Glutamatergic neuron (in vitro differentiated cells): ENCODE measurements at regions not wholly inside any gene's neighbourhood (a gene's known extent, or its start where the extent isn't known, plus 50 kb on each side); places are given as distances from the start of the nearest gene placed in this dataset.

Experiments
- DNase-seq: peaks from one replicate; pipeline ENCODE4 v3.0.0; 2022
- H3K27ac Mint-ChIP-seq: one replicate; pipeline ENCODE4 v1.8.0; 2020; ENCODE audit warnings: mild to moderate bottlenecking, mixed read lengths, inconsistent platforms; ENCODE audit not compliant: unreplicated experiment
- H3K27me3 Mint-ChIP-seq: one replicate; pipeline ENCODE4 v1.8.0; 2020; ENCODE audit warnings: mild to moderate bottlenecking, moderate library complexity, mixed read lengths, inconsistent platforms; ENCODE audit not compliant: unreplicated experiment
- H3K36me3 Mint-ChIP-seq: one replicate; pipeline ENCODE4 v1.8.0; 2020; ENCODE audit warnings: mild to moderate bottlenecking, mixed read lengths, inconsistent platforms; ENCODE audit not compliant: unreplicated experiment
- H3K4me1 Mint-ChIP-seq: one replicate; pipeline ENCODE4 v1.8.0; 2020; ENCODE audit warnings: mild to moderate bottlenecking, low read depth, mixed read lengths, inconsistent platforms; ENCODE audit not compliant: unreplicated experiment
- H3K4me3 Mint-ChIP-seq: one replicate; pipeline ENCODE4 v1.8.0; 2020; ENCODE audit warnings: mild to moderate bottlenecking, mixed read lengths, inconsistent platforms; ENCODE audit not compliant: unreplicated experiment
- H3K9me3 Mint-ChIP-seq: one replicate; pipeline ENCODE4 v1.8.0; 2020; ENCODE audit warnings: mild to moderate bottlenecking, moderate library complexity, mixed read lengths, inconsistent platforms; ENCODE audit not compliant: unreplicated experiment
- TF ChIP-seq, protein P1 (sequence below): fragments of 200-600 bp; sonication (generic); IDR thresholded peaks from one replicate; pipeline ENCODE4 v1.5.0; 2021; ENCODE audit not compliant: partially characterized antibody, unreplicated experiment

DNA sequence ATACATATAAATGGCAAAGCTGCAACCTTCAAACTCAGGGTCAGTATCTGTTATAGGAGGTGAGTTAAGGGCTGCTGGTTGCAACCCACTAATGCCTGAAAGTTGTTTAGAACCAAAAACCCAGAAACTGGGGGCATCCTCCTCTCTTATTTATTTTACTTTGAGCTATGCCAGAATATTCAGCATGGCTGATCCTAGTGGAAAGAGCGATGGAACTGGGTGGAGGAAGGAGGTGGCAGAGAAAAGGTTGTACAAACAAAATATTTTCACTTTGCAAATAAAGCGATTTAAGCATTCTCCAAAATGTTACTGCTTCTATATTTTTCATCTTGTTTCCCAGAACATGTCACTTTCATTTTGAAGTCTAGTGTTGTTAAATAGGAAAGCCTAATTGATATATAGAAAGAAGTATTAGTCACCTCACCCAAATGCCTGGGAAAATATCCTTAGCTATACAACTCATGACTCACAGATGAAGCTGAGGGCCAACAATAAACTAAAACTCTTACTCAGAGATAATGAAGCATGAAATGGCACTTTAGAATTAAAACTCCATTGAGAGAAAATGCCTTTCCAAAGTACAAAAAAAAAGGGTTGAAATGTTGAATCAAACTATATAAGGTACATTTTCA lies 251.4 kb upstream of the UBE2E3 start:
- H3K4me1 Mint-ChIP-seq: no peaks in the 10 kb centered on the region
- no peaks in the 10 kb centered on the region for H3K9me3 Mint-ChIP-seq
- no peak for DNase-seq
- no peak overlapping the region for H3K27ac Mint-ChIP-seq
- no peaks in the 10 kb centered on the region for H3K27me3 Mint-ChIP-seq
- H3K36me3 Mint-ChIP-seq: no peaks in the 10 kb centered on the region
- no peak overlapping the region for H3K4me3 Mint-ChIP-seq
- TF ChIP-seq, protein P1, sequence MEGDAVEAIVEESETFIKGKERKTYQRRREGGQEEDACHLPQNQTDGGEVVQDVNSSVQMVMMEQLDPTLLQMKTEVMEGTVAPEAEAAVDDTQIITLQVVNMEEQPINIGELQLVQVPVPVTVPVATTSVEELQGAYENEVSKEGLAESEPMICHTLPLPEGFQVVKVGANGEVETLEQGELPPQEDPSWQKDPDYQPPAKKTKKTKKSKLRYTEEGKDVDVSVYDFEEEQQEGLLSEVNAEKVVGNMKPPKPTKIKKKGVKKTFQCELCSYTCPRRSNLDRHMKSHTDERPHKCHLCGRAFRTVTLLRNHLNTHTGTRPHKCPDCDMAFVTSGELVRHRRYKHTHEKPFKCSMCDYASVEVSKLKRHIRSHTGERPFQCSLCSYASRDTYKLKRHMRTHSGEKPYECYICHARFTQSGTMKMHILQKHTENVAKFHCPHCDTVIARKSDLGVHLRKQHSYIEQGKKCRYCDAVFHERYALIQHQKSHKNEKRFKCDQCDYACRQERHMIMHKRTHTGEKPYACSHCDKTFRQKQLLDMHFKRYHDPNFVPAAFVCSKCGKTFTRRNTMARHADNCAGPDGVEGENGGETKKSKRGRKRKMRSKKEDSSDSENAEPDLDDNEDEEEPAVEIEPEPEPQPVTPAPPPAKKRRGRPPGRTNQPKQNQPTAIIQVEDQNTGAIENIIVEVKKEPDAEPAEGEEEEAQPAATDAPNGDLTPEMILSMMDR: no peak

DNA sequence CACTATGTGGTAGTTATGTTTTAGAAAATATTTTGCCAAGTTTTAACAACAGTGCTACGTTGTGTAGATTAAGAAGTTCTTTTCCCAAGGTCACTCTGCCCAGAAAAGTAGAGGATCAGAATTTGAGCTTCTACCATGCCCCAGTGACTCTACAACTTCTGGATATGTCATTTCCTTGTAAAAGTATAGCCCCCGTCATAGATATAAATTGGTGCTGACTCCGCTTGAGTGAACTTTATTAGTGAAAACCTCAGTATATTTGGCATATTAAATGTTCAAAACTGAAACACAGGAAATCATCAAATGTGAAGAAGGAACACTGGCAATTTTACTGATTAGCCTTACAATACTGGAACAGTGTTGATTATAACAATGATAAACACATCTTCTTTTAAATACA lies 256.7 kb upstream of the UBE2E3 start:
- H3K9me3 Mint-ChIP-seq: peaks cover 2% of the 10 kb centered on the region
- H3K4me1 Mint-ChIP-seq: no peaks in the 10 kb centered on the region
- H3K4me3 Mint-ChIP-seq: no peak overlapping the region
- H3K27ac Mint-ChIP-seq: no peak overlapping the region
- TF ChIP-seq, protein P1: no peak
- no peaks in the 10 kb centered on the region for H3K27me3 Mint-ChIP-seq
- no peaks in the 10 kb centered on the region for H3K36me3 Mint-ChIP-seq
- no peak for DNase-seq

DNA sequence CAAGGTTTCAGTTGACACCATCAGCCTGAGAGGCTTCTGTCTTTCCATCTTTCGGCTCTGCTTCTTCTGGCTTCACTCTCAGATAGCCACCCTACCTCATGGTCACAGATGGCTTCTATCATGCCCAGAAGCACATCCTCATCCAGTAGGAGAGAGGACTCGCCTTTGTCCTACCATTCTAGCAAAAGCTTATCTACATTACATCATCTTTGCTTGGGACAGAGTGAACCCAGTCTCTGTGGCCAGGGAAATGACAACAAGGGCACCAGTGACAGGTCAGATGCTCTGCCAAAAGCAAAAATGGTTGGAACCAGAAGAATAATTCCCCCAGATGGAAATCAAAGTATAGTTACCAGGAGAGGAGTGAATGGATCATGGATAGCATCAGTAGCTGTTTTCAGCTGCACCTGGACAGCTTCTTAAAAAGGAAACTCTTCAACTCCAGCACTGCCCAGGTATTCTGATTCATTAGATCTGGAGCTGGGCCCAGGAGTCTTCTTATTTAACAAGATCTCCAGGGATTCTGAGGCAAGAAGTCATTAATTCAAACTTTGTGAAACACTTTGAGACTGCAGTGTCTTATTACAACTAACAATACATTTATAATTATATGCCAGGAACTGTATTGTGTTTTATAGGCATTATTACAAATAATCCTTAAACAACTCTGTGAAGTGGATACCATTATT lies 257.7 kb upstream of the UBE2E3 start:
- no peaks in the 10 kb centered on the region for H3K4me1 Mint-ChIP-seq
- no peak overlapping the region for H3K4me3 Mint-ChIP-seq
- H3K27ac Mint-ChIP-seq: no peak overlapping the region
- no peaks in the 10 kb centered on the region for H3K27me3 Mint-ChIP-seq
- H3K36me3 Mint-ChIP-seq: no peaks in the 10 kb centered on the region
- no peak for DNase-seq
- TF ChIP-seq, protein P1: no peak
- H3K9me3 Mint-ChIP-seq: peaks cover 2% of the 10 kb centered on the region

DNA sequence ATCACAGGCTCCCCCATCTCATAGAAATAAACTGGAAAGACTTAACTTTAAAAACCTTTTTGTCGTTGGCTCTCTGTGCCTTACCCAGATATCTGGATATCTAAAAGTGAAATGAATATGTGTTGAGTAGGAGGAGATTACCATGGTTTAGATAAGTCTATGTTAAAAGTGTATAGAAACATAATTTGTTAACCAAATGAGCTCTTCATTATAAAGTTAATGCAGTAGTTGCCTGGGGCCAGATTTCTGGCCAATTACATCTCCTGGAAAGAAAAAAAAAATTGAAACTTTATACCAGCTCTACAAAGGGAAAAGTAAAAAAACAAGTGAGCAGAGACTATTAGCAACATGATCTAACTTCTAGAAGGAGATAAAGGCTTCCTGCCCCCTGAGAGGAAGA lies 259.6 kb upstream of the UBE2E3 start:
- H3K4me1 Mint-ChIP-seq: no peaks in the 10 kb centered on the region
- DNase-seq: no peak
- no peaks in the 10 kb centered on the region for H3K27me3 Mint-ChIP-seq
- H3K9me3 Mint-ChIP-seq: peaks cover 2% of the 10 kb centered on the region
- no peak overlapping the region for H3K4me3 Mint-ChIP-seq
- no peaks in the 10 kb centered on the region for H3K36me3 Mint-ChIP-seq
- TF ChIP-seq, protein P1: no peak
- no peak overlapping the region for H3K27ac Mint-ChIP-seq

- TF ChIP-seq, protein P1: no peak
- no peaks in the 10 kb centered on the region for H3K27me3 Mint-ChIP-seq
- peaks cover 2% of the 10 kb centered on the region for H3K9me3 Mint-ChIP-seq
- DNase-seq: no peak
- no peaks in the 10 kb centered on the region for H3K4me1 Mint-ChIP-seq
- no peak overlapping the region for H3K27ac Mint-ChIP-seq
- H3K36me3 Mint-ChIP-seq: no peaks in the 10 kb centered on the region
- H3K4me3 Mint-ChIP-seq: no peak overlapping the region
Observed at GRCh38 chr2:180717588-180717987, 262.8 kb upstream of the UBE2E3 start.
